ENCODE measurements at regions not wholly inside any gene's neighbourhood (a gene's known extent, or its start where the extent isn't known, plus 50 kb on each side); places are given as distances from the start of the nearest gene placed in this dataset.

- ChIA-PET CTCF (no interaction called here), POLR2A (no interaction called here)
- H3K4me3 ChIP-seq (ENCODE audit: low read depth, low read length), result no peak overlapping the region
- DNase-seq (ENCODE audit: low read depth, low spot score), result no peak
- no peak for TF ChIP-seq CTCF (IDR thresholded peaks at IDR 0.05; ENCODE audit: insufficient read depth, low read length, missing control alignments)
Observed at GRCh38 chr16:86843812-86844211, 265.5 kb downstream of the FOXL1 start.

GRCh38 chr16:86844695-86845094 is 266.3 kb downstream of the FOXL1 start:
- ChIA-PET POLR2A (no interaction called here), CTCF (no interaction called here)

GRCh38 chr16:86846136-86846535 is 267.8 kb downstream of the FOXL1 start:
- TF ChIP-seq CTCF (IDR thresholded peaks at IDR 0.05; ENCODE audit: insufficient read depth, low read length, missing control alignments), result no peak
- CTCF ChIA-PET, result no interaction called here
- no peak for DNase-seq (ENCODE audit: low read depth, low spot score)
- H3K4me3 ChIP-seq (ENCODE audit: low read depth, low read length), result no peak overlapping the region
- POLR2A ChIA-PET, result no interaction called here

More at GRCh38 chr16:86844695-86845094, 266.3 kb downstream of the FOXL1 start:
- no peak for DNase-seq (ENCODE audit: low read depth, low spot score)
- H3K4me3 ChIP-seq (ENCODE audit: low read depth, low read length), result no peak overlapping the region
- TF ChIP-seq CTCF (IDR thresholded peaks at IDR 0.05; ENCODE audit: insufficient read depth, low read length, missing control alignments), result no peak

GRCh38 chr16:86848821-86849220 is 270.5 kb downstream of the FOXL1 start:
- TF ChIP-seq CTCF (IDR thresholded peaks at IDR 0.05; ENCODE audit: insufficient read depth, low read length, missing control alignments), result no peak
- ChIA-PET POLR2A (no interaction called here), CTCF (interaction anchor here (1.3 to 1.4 kb wide), 2 partner anchors 14 to 88 kb away, joined by 4 read pairs; no protein-coding TSS in a partner anchor)
- DNase-seq (ENCODE audit: low read depth, low spot score), result no peak
- H3K4me3 ChIP-seq (ENCODE audit: low read depth, low read length), result no peak overlapping the region

- no peak for TF ChIP-seq CTCF (IDR thresholded peaks at IDR 0.05; ENCODE audit: insufficient read depth, low read length, missing control alignments)
- H3K4me3 ChIP-seq (ENCODE audit: low read depth, low read length), result no peak overlapping the region
- ChIA-PET CTCF (interaction anchor here (0.9 to 1.2 kb wide), 2 partner anchors 32 to 212 kb away, joined by 3 to 4 read pairs; no protein-coding TSS in a partner anchor), POLR2A (no interaction called here)
- DNase-seq (ENCODE audit: low read depth, low spot score), result no peak
Observed at GRCh38 chr16:86850670-86851069, 272.3 kb downstream of the FOXL1 start.

- ChIA-PET POLR2A (no interaction called here), CTCF (interaction anchor here (0.7 to 1.1 kb wide), 2 partner anchors 18 to 207 kb away, joined by 3 to 4 read pairs; no protein-coding TSS in a partner anchor)
- no peak overlapping the region for H3K4me3 ChIP-seq (ENCODE audit: low read depth, low read length)
- DNase-seq (ENCODE audit: low read depth, low spot score), result no peak
- TF ChIP-seq CTCF (IDR thresholded peaks at IDR 0.05; ENCODE audit: insufficient read depth, low read length, missing control alignments), result no peak
Observed at GRCh38 chr16:86852135-86852534, 273.8 kb downstream of the FOXL1 start.
